ENCODE measurements at regions not wholly inside any gene's neighbourhood (a gene's known extent, or its start where the extent isn't known, plus 50 kb on each side); places are given as distances from the start of the nearest gene placed in this dataset.
"Not testable (repeated sequence)": the region's sequence is repeated elsewhere in the genome, so short reads cannot be mapped to it uniquely, and the experiment has no call there.

- in situ Hi-C loops (cut with HindIII; ENCODE audit: low sequenced_read_pairs): no loop called here
- DNase-seq (ENCODE audit: low spot score): peak; percentile 58
Observed at GRCh38 chr5:36507332-36507952, 99.0 kb upstream of the SLC1A3 start.

- in situ Hi-C loops (cut with HindIII; ENCODE audit: low sequenced_read_pairs); DNase-seq (ENCODE audit: low spot score): not testable (repeated sequence)
Observed at GRCh38 chr5:36508331-36508730, 98.1 kb upstream of the SLC1A3 start.

GRCh38 chr5:36513647-36514046, 92.8 kb upstream of the SLC1A3 start:
- DNase-seq (ENCODE audit: low spot score); in situ Hi-C loops (cut with HindIII; ENCODE audit: low sequenced_read_pairs): not testable (repeated sequence)

GRCh38 chr5:36519881-36520280, 86.5 kb upstream of the SLC1A3 start:
- no peak for DNase-seq (ENCODE audit: low spot score)
- in situ Hi-C loops (cut with HindIII; ENCODE audit: low sequenced_read_pairs): no loop called here

GRCh38 chr5:36521219-36521618, 85.2 kb upstream of the SLC1A3 start:
- DNase-seq (ENCODE audit: low spot score): no peak
- in situ Hi-C loops (cut with HindIII; ENCODE audit: low sequenced_read_pairs): no loop called here

- DNase-seq (ENCODE audit: low spot score): no peak
- in situ Hi-C loops (cut with HindIII; ENCODE audit: low sequenced_read_pairs): no loop called here
Observed at GRCh38 chr5:36521838-36522745, 84.3 kb upstream of the SLC1A3 start.

GRCh38 chr5:36522746-36523065, 83.7 kb upstream of the SLC1A3 start:
- no peak for DNase-seq (ENCODE audit: low spot score)
- in situ Hi-C loops (cut with HindIII; ENCODE audit: low sequenced_read_pairs): no loop called here

GRCh38 chr5:36523450-36523849, 83.0 kb upstream of the SLC1A3 start:
- no peak for DNase-seq (ENCODE audit: low spot score)
- in situ Hi-C loops (cut with HindIII; ENCODE audit: low sequenced_read_pairs): no loop called here

GRCh38 chr5:36523926-36524325, 82.5 kb upstream of the SLC1A3 start:
- in situ Hi-C loops (cut with HindIII; ENCODE audit: low sequenced_read_pairs): no loop called here
- no peak for DNase-seq (ENCODE audit: low spot score)

GRCh38 chr5:36526537-36526936, 79.9 kb upstream of the SLC1A3 start:
- in situ Hi-C loops (cut with HindIII; ENCODE audit: low sequenced_read_pairs): no loop called here
- no peak for DNase-seq (ENCODE audit: low spot score)

- in situ Hi-C loops (cut with HindIII; ENCODE audit: low sequenced_read_pairs): no loop called here
- DNase-seq (ENCODE audit: low spot score): no peak
Observed at GRCh38 chr5:36528588-36528987, 77.8 kb upstream of the SLC1A3 start.

GRCh38 chr5:36529142-36529541, 77.3 kb upstream of the SLC1A3 start:
- no peak for DNase-seq (ENCODE audit: low spot score)
- in situ Hi-C loops (cut with HindIII; ENCODE audit: low sequenced_read_pairs): no loop called here

GRCh38 chr5:36530215-36530614, 76.2 kb upstream of the SLC1A3 start:
- DNase-seq (ENCODE audit: low spot score): no peak
- in situ Hi-C loops (cut with HindIII; ENCODE audit: low sequenced_read_pairs): no loop called here

GRCh38 chr5:36531401-36531800, 75.0 kb upstream of the SLC1A3 start:
- DNase-seq (ENCODE audit: low spot score): no peak
- in situ Hi-C loops (cut with HindIII; ENCODE audit: low sequenced_read_pairs): no loop called here

GRCh38 chr5:36535378-36535777, 71.0 kb upstream of the SLC1A3 start:
- DNase-seq (ENCODE audit: low spot score): peak; percentile 8
- in situ Hi-C loops (cut with HindIII; ENCODE audit: low sequenced_read_pairs): no loop called here

- no peak for DNase-seq (ENCODE audit: low spot score)
- in situ Hi-C loops (cut with HindIII; ENCODE audit: low sequenced_read_pairs): no loop called here
Observed at GRCh38 chr5:36535859-36536615, 70.4 kb upstream of the SLC1A3 start.

- no peak for DNase-seq (ENCODE audit: low spot score)
- in situ Hi-C loops (cut with HindIII; ENCODE audit: low sequenced_read_pairs): no loop called here
Observed at GRCh38 chr5:36536616-36537005, 69.8 kb upstream of the SLC1A3 start.

GRCh38 chr5:36537724-36538123, 68.7 kb upstream of the SLC1A3 start:
- in situ Hi-C loops (cut with HindIII; ENCODE audit: low sequenced_read_pairs): no loop called here

GRCh38 chr5:36552651-36553393, 53.6 kb upstream of the SLC1A3 start:
- in situ Hi-C loops (cut with HindIII; ENCODE audit: low sequenced_read_pairs): no loop called here
- no peak for DNase-seq (ENCODE audit: low spot score)

More at GRCh38 chr5:36537724-36538123, 68.7 kb upstream of the SLC1A3 start:
- DNase-seq (ENCODE audit: low spot score): peak; percentile 6

Data from G401 (cell line).